PFSK-1 (cell line): ENCODE measurements at regions not wholly inside any gene's neighbourhood (a gene's known extent, or its start where the extent isn't known, plus 50 kb on each side); places are given as distances from the start of the nearest gene placed in this dataset.

ENCODE experiments used
- POLR2AphosphoS5 ChIP-seq: IDR thresholded peaks from 2 replicates; pipeline ENCODE4 v1.6.1; 2012; ENCODE audit warnings: low read depth, mild to moderate bottlenecking, control low read depth, low read length, moderate library complexity
- REST ChIP-seq, 2 experiments: IDR thresholded peaks; 2 replicates each; pipeline versions ENCODE4 v1.6.1 to v1.8.0; 2011 to 2012; ENCODE audit warnings: low read depth in 2 of 2, low read length in 2 of 2, control low read depth in 1 of 2, inconsistent platforms in 1 of 2, mild to moderate bottlenecking in 1 of 2, moderate library complexity in 1 of 2; ENCODE audit not compliant: insufficient read depth in 1 of 2
- SIN3A ChIP-seq: IDR thresholded peaks from 2 replicates; pipeline ENCODE4 v1.6.1; 2012; ENCODE audit warnings: mild to moderate bottlenecking, low read length, moderate library complexity, borderline replicate concordance; ENCODE audit not compliant: insufficient read depth
- TAF1 ChIP-seq: IDR thresholded peaks from 2 replicates; pipeline ENCODE4 v1.6.1; 2012; ENCODE audit warnings: low read length, control low read depth, borderline replicate concordance; ENCODE audit not compliant: insufficient read depth

GRCh38 chr3:71961891-71962290 lies 176.9 kb upstream of the PROK2 start:
- TF ChIP-seq POLR2AphosphoS5 (no peak), REST (IDR thresholded peaks at IDR 0.05; ENCODE audit: insufficient read depth in 1 of 2, low read depth in 2 of 2, low read length in 2 of 2) (no peak), SIN3A (no peak), TAF1 (no peak)
